ENCODE measurements at regions not wholly inside any gene's neighbourhood (a gene's known extent, or its start where the extent isn't known, plus 50 kb on each side); places are given as distances from the start of the nearest gene placed in this dataset.

DNA sequence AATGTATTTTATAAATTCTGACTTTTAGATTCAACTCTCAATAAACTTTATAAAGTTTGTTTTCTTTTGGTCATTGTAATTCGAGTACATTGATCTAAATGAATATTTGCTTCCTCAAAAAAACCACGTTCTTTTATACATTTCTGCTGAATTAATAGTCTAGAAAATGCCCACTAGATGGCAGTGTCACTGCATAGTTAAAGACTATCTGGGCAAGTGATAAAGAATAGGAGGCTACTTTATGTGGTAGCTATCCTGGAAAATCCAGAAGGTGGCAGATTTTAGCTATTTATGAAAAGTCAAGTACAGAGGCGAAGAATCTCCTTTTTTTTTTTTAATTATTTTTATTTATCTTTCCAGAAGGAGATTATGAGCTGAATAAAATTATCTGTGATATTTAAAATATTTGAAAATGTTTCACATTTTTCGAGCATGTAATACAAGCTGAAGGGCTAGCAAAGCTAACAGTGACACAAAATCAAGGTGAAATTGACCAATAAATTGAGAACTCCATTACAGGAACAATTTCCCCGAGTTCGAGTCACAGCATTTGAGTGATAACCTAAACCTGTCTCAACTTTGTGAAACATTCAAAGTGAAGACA lies 221.8 kb downstream of the OLFM4 start:
- TF ChIP-seq SIN3A (IDR thresholded peaks at IDR 0.05; ENCODE audit: borderline replicate concordance, insufficient read depth, low read depth, low read length), result no peak
- TF ChIP-seq, protein P1, sequence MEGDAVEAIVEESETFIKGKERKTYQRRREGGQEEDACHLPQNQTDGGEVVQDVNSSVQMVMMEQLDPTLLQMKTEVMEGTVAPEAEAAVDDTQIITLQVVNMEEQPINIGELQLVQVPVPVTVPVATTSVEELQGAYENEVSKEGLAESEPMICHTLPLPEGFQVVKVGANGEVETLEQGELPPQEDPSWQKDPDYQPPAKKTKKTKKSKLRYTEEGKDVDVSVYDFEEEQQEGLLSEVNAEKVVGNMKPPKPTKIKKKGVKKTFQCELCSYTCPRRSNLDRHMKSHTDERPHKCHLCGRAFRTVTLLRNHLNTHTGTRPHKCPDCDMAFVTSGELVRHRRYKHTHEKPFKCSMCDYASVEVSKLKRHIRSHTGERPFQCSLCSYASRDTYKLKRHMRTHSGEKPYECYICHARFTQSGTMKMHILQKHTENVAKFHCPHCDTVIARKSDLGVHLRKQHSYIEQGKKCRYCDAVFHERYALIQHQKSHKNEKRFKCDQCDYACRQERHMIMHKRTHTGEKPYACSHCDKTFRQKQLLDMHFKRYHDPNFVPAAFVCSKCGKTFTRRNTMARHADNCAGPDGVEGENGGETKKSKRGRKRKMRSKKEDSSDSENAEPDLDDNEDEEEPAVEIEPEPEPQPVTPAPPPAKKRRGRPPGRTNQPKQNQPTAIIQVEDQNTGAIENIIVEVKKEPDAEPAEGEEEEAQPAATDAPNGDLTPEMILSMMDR (IDR thresholded peaks at IDR 0.05), result peak; percentile 69; the same call in 1 of the 2 replicates
- no peak for TF ChIP-seq POLR2AphosphoS5 (IDR thresholded peaks at IDR 0.05; ENCODE audit: low read depth, low read length)
- TF ChIP-seq TCF7L2 (IDR thresholded peaks at IDR 0.05; ENCODE audit: low read depth, low read length), result no peak
- TF ChIP-seq, protein P2, sequence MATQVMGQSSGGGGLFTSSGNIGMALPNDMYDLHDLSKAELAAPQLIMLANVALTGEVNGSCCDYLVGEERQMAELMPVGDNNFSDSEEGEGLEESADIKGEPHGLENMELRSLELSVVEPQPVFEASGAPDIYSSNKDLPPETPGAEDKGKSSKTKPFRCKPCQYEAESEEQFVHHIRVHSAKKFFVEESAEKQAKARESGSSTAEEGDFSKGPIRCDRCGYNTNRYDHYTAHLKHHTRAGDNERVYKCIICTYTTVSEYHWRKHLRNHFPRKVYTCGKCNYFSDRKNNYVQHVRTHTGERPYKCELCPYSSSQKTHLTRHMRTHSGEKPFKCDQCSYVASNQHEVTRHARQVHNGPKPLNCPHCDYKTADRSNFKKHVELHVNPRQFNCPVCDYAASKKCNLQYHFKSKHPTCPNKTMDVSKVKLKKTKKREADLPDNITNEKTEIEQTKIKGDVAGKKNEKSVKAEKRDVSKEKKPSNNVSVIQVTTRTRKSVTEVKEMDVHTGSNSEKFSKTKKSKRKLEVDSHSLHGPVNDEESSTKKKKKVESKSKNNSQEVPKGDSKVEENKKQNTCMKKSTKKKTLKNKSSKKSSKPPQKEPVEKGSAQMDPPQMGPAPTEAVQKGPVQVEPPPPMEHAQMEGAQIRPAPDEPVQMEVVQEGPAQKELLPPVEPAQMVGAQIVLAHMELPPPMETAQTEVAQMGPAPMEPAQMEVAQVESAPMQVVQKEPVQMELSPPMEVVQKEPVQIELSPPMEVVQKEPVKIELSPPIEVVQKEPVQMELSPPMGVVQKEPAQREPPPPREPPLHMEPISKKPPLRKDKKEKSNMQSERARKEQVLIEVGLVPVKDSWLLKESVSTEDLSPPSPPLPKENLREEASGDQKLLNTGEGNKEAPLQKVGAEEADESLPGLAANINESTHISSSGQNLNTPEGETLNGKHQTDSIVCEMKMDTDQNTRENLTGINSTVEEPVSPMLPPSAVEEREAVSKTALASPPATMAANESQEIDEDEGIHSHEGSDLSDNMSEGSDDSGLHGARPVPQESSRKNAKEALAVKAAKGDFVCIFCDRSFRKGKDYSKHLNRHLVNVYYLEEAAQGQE (IDR thresholded peaks at IDR 0.05; ENCODE audit: insufficient read depth in 1 of 2, low read depth in 2 of 2, low read length in 1 of 2), result no peak

All from Panc1 (cell line).